A673 (cell line): ENCODE measurements at regions not wholly inside any gene's neighbourhood (a gene's known extent, or its start where the extent isn't known, plus 50 kb on each side); places are given as distances from the start of the nearest gene placed in this dataset.

Experiments used
- BruUV-seq: library from RNA; stranded (reverse); fragments of 400-500 nt; replicated peaks from 2 replicates; lab custom pipeline; 2021; lab: Mats Ljungman, UMichigan
- CTCF ChIA-PET: fragments of 300-600 bp; sonication (Branson Sonifier 250); formaldehyde crosslinking; loops from one replicate; lab custom pipeline; 2022; ENCODE audit warnings: antibody characterized with exemption; lab: Charles Lee
- POLR2A ChIA-PET: fragments of 300-600 bp; sonication (Branson Sonifier 250); formaldehyde crosslinking; loops from one replicate; lab custom pipeline; 2022; ENCODE audit warnings: antibody characterized with exemption; ENCODE audit not compliant: low non-redundant PET; lab: Charles Lee
- DNase-seq: peaks from one replicate; pipeline ENCODE4 v3.0.0-alpha.2; 2015; ENCODE audit warnings: low spot score
- H3K27ac ChIP-seq: fragments of 200-600 bp; sonication (generic); 2 replicates; pipeline ENCODE4 v1.5.1; 2016; ENCODE audit warnings: mixed run types, low read depth, mild to moderate bottlenecking, mixed read lengths, antibody characterized with exemption, low read length; ENCODE audit not compliant: poor library complexity, severe bottlenecking
- H3K27me3 ChIP-seq: fragments of 200-600 bp; sonication (generic); replicated peaks from 2 replicates; pipeline ENCODE4 v1.6.1; 2017; ENCODE audit warnings: mixed run types, low read depth, mild to moderate bottlenecking, mixed read lengths, antibody characterized with exemption, low read length; ENCODE audit not compliant: insufficient read depth, poor library complexity
- H3K36me3 ChIP-seq: fragments of 200-600 bp; sonication (generic); 2 replicates; pipeline ENCODE4 v1.6.1; 2016; ENCODE audit warnings: mixed run types, mild to moderate bottlenecking, mixed read lengths, antibody characterized with exemption, low read length; ENCODE audit not compliant: insufficient read depth, poor library complexity, severe bottlenecking
- H3K4me1 ChIP-seq: fragments of 200-600 bp; sonication (generic); 2 replicates; pipeline ENCODE4 v1.6.1; 2017; ENCODE audit warnings: mixed run types, mild to moderate bottlenecking, mixed read lengths, antibody characterized with exemption, low read length; ENCODE audit not compliant: insufficient read depth, poor library complexity, severe bottlenecking
- H3K4me3 ChIP-seq: fragments of 200-600 bp; sonication (generic); 2 replicates; pipeline ENCODE4 v1.5.1; 2016; ENCODE audit warnings: low read depth, mixed run types, mild to moderate bottlenecking, mixed read lengths, low read length; ENCODE audit not compliant: poor library complexity, severe bottlenecking
- H3K9me3 ChIP-seq: fragments of 200-600 bp; sonication (generic); 2 replicates; pipeline ENCODE4 v1.6.1; 2016; ENCODE audit warnings: mixed run types, low read depth, mild to moderate bottlenecking, mixed read lengths, antibody characterized with exemption, low read length; ENCODE audit not compliant: poor library complexity, severe bottlenecking
- EZH2 ChIP-seq: fragments of 200-600 bp; sonication (generic); IDR thresholded peaks from 2 replicates; pipeline ENCODE4 v1.6.1; 2017; ENCODE audit warnings: borderline replicate concordance, low read depth, mild to moderate bottlenecking, mixed read lengths, antibody characterized with exemption, low read length; ENCODE audit not compliant: poor library complexity, severe bottlenecking
- intact Hi-C: fragments of 100-400 bp; cut with micrococcal nuclease; formaldehyde crosslinking; loops from one replicate; pipeline ENCODE4 v1.10.0; 2022; ENCODE audit not compliant: unreplicated experiment
- TF ChIP-seq, protein P1 (sequence below): fragments of 300-800, 200-600 bp; sonication (generic); conservative IDR thresholded peaks from 2 replicates; pipeline ENCODE4 v1.5.1; 2017; ENCODE audit warnings: low read depth, mild to moderate bottlenecking, antibody characterized with exemption, low read length, moderate library complexity, mixed read lengths

DNA sequence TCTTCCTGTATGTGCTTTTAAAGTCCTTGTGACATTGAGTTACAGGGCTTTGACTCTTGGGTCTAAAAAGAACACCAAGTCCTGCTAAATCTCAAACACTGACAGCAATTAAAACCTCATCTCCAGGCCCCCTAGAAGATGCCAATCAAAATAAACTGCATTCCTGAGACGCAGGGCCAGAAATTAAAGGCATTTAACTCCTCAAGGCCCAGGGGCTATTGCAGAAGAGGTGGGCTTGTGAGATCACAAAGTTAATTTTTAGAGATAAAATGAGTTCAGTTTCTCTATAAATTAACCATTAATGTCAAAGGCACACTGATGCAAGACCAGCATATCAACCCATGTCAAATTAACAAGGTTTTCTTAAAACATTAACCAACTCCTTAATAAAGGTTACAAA is 145.6 kb upstream of the CARMIL1 start:
- no peak overlapping the region for H3K4me3 ChIP-seq
- H3K4me1 ChIP-seq = no peaks in the 10 kb centered on the region
- ChIA-PET POLR2A (no interaction called here), CTCF (no interaction called here)
- no TSS peak for BruUV-seq
- no peak for TF ChIP-seq EZH2
- TF ChIP-seq, protein P1, sequence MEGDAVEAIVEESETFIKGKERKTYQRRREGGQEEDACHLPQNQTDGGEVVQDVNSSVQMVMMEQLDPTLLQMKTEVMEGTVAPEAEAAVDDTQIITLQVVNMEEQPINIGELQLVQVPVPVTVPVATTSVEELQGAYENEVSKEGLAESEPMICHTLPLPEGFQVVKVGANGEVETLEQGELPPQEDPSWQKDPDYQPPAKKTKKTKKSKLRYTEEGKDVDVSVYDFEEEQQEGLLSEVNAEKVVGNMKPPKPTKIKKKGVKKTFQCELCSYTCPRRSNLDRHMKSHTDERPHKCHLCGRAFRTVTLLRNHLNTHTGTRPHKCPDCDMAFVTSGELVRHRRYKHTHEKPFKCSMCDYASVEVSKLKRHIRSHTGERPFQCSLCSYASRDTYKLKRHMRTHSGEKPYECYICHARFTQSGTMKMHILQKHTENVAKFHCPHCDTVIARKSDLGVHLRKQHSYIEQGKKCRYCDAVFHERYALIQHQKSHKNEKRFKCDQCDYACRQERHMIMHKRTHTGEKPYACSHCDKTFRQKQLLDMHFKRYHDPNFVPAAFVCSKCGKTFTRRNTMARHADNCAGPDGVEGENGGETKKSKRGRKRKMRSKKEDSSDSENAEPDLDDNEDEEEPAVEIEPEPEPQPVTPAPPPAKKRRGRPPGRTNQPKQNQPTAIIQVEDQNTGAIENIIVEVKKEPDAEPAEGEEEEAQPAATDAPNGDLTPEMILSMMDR = no peak
- intact Hi-C loops = no loop called here
- H3K36me3 ChIP-seq = no peaks in the 10 kb centered on the region
- peaks cover 18% of the 10 kb centered on the region for H3K9me3 ChIP-seq
- no peak for DNase-seq
- no peak overlapping the region for H3K27ac ChIP-seq
- no peaks in the 10 kb centered on the region for H3K27me3 ChIP-seq

DNA sequence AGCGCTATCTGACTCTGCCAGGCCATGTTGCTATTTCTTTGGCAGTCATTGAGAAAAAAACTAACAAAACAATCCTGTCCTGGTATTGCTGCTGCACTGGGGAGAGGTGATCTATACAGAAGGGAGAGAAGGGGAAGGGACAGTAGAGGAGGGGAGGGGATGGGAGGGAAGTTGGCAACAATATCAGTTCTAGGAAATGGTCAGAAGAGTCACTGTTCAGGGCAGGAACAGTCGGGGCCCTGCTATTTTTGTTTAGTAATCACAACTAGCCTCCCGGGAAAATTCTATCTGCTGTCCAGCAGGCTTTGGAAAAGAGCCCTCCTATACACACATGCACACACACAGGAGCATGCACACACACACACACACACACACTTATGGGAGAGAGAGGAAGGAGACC is 142.3 kb upstream of the CARMIL1 start:
- H3K27ac ChIP-seq = no peak overlapping the region
- H3K4me3 ChIP-seq = no peak overlapping the region
- H3K36me3 ChIP-seq = no peaks in the 10 kb centered on the region
- peaks cover 16% of the 10 kb centered on the region for H3K9me3 ChIP-seq
- TF ChIP-seq, protein P1 = no peak
- TF ChIP-seq EZH2 = no peak
- no peak for DNase-seq
- CTCF ChIA-PET = no interaction called here
- no peaks in the 10 kb centered on the region for H3K4me1 ChIP-seq
- BruUV-seq = no TSS peak
- intact Hi-C loops = no loop called here
- POLR2A ChIA-PET = no interaction called here
- H3K27me3 ChIP-seq = no peaks in the 10 kb centered on the region

DNA sequence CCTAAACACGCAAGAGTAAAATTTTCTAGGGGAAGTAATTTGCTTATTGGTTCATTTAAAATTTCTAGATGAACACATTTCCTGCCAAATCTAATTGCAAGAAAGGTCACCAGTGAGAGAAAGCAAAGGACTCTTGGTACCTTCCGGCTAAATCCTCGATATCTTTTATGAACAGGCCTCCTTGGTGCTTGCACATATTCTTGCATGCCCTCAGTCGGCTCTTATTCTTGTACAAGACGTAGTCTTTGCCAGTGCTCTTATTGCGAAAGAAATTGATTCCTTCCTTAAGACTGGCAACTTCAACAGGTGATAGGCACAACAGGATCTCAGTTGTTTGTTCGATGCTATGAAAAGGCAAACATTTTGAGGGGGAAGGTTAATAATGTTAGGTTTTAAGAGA is 141.7 kb upstream of the CARMIL1 start:
- CTCF ChIA-PET = no interaction called here
- TF ChIP-seq EZH2 = no peak
- TF ChIP-seq, protein P1 = no peak
- Histone ChIP-seq H3K27ac (no peak overlapping the region), H3K4me3 (no peak overlapping the region), H3K9me3 (peaks cover 15% of the 10 kb centered on the region), H3K36me3 (no peaks in the 10 kb centered on the region), H3K4me1 (no peaks in the 10 kb centered on the region), H3K27me3 (no peaks in the 10 kb centered on the region)
- no peak for DNase-seq
- intact Hi-C loops = no loop called here
- no TSS peak for BruUV-seq
- POLR2A ChIA-PET = no interaction called here
